GM13977 (cell line): ENCODE measurements at regions not wholly inside any gene's neighbourhood (a gene's known extent, or its start where the extent isn't known, plus 50 kb on each side); places are given as distances from the start of the nearest gene placed in this dataset.

ENCODE experiments used
- DNase-seq: peaks from one replicate; pipeline ENCODE4 v3.0.0; 2012; ENCODE audit warnings: low spot score
- CTCF ChIP-seq: IDR thresholded peaks from 2 replicates; pipeline ENCODE4 v1.5.1; 2012; ENCODE audit warnings: mild to moderate bottlenecking, control low read depth; ENCODE audit not compliant: insufficient read depth; ENCODE audit errors: extremely low read depth, missing control alignments
- in situ Hi-C: fragments of 300-500 bp; cut with MboI; formaldehyde crosslinking; loops from one replicate; pipeline ENCODE4 v1.12.0; 2022; ENCODE audit warnings: low sequenced_read_pairs, low pct_unique_long_range_greater_than_20kb, mixed read lengths, inconsistent platforms; ENCODE audit not compliant: unreplicated experiment

- DNase-seq: no peak
- TF ChIP-seq CTCF: no peak
- in situ Hi-C loops: no loop called here
These were observed 127.6 kb downstream of the SLC38A6 start for GRCh38 chr14:61108496-61109141.

GRCh38 chr14:61107869-61108493, 126.9 kb downstream of the SLC38A6 start:
- no peak for TF ChIP-seq CTCF
- no peak for DNase-seq
- in situ Hi-C loops: no loop called here

GRCh38 chr14:61106959-61107641, 126.1 kb downstream of the SLC38A6 start:
- no peak for DNase-seq
- in situ Hi-C loops: no loop called here

GRCh38 chr14:61106271-61106958, 125.4 kb downstream of the SLC38A6 start:
- in situ Hi-C loops: no loop called here
- DNase-seq: no peak
- TF ChIP-seq CTCF: no peak

More at GRCh38 chr14:61106959-61107641, 126.1 kb downstream of the SLC38A6 start:
- TF ChIP-seq CTCF: peak; percentile 22

GRCh38 chr14:61104358-61104757, 123.3 kb downstream of the SLC38A6 start:
- in situ Hi-C loops: no loop called here
- no peak for TF ChIP-seq CTCF
- no peak for DNase-seq

GRCh38 chr14:61103541-61104339, 122.7 kb downstream of the SLC38A6 start:
- peak; percentile 60 for DNase-seq
- TF ChIP-seq CTCF: no peak
- in situ Hi-C loops: no loop called here
